GM19372 (cell line): ENCODE measurements at regions not wholly inside any gene's neighbourhood (a gene's known extent, or its start where the extent isn't known, plus 50 kb on each side); places are given as distances from the start of the nearest gene placed in this dataset.
"Not testable (repeated sequence)": the region's sequence is repeated elsewhere in the genome, so short reads cannot be mapped to it uniquely, and the experiment has no call there.

Experiments used
- ATAC-seq: cut with Tn5 transposase; IDR thresholded peaks from one replicate; pipeline ENCODE4 v1.9.1; 2021; ENCODE audit warnings: mild to moderate bottlenecking, low read depth, moderate library complexity; ENCODE audit not compliant: unreplicated experiment

DNA sequence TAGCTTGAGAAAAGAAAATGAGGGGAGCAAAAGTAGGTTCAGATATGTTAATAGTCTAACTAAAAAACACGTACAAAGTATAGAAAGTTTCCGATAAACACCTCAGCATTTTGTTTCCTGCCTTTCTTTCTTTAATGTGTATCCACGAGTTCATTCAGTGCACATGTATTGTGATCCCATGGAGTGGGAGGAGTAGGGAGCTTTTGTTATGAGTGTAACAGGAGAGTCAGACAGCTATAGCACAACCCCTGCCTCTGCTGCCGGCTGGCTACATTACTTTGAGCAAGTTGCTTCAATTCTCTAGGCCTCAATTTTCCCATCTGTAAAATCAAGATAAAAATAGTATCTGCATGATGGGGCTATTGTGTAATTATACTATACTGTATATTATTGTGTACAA is 249.2 kb upstream of the FIGN start:
- no peak for ATAC-seq

DNA sequence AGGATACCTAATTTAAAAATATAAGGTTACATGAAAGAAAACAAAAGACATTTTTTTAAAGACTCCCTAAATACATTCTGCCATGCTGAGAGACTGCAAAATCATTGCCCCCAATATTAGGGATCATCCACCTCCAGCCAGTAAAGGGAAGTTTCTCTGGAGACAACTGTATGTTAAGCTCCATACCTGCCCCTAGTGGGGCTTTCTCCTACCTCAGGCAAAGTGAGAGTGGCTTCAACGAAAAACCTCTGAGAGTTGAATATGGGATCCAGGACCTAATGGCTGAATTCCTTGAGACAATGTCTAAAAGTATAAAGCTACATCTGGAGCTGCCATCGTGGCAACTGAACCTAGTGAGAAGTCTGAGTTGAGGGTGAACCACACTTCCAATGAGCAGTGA is 248.1 kb upstream of the FIGN start:
- ATAC-seq, result no peak

DNA sequence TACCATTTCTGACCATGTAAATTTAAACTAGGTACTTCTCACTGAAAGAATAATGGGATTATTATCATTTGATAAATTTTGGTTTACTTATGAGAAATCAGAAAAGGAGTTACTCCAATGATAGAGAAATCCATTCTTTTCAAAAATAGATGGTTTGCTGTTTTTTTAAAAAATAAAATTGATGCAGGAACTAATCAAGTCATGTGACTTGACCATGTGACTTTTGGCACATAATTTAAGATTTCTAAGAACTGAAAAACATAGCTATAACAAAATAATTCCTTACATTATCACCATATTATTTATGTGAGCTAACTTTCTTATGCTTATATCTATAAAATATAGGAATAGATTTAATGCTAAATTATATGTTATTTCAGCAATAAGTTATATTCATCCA is 247.1 kb upstream of the FIGN start:
- no peak for ATAC-seq

DNA sequence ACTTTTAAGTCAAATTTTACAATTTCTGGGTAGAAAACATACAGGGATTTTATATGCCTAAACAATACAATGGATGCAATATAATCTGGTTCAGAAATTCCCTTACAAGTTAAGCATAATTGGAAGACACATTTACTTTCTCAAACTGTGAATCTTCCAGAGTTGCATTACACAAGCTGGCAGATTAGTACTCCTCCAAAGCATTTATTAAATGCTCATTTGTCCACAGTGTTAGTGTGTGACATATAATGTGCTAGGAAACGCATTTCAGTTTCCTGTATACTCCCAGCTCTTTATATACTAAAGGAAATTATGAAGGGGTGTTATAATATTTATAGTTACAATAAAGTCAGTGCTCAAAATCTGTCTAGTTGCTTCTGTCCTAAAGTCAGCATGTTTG is 239.0 kb upstream of the FIGN start:
- ATAC-seq, result no peak

DNA sequence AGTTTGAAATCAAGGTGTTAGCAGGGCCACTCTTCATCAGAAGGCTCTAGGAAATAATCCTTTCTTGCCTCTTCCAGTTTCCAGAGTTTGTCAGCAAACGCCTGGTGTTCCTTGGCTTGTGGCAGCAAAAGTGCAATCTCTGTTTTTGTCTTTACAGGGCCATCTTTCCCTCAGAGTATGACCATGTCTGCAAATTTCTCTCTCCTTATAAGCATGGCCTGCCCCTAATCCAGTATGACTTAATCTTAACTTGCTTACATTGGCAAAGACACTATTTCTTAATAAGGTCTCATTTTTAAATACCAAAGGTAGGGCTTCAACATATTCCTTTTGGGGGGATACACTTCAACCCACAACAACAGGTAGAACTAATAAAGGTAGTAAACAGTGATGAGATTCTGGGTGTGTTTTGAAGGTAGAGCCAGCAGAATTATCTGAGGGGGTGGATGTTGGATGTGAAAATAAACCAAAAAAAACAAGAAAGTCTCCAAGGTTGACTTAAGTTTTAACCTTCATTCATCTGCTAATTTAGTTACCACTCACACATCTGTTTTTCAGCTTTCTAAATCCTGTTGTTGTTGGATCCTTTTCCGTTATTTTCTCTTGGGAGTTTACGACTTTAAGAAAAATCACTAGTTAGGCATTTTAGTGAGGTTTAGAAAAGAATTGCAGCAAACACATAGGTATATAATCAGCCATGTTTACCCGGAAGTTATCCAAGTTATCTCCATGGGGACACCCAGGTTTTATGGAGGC is 234.4 kb upstream of the FIGN start:
- ATAC-seq, result no peak

DNA sequence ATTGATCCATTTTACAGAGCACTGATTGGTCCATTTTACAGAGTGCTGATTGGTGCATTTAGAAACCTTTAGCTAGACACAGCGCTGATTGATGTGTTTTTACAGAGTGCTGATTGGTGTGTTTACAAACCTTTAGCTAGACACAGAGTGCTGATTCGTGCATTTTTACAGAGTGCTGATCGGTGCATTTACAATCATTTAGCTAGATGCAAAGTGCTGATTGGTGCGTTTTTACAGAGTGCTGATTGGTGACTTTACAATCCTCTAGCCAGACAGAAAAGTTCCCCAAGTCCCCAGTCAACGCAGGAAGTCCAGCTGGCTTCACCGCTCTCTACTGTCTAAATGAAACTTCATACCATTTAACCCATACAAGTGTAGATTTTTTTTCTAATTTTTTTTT is 228.5 kb upstream of the FIGN start:
- not testable (repeated sequence) for ATAC-seq

DNA sequence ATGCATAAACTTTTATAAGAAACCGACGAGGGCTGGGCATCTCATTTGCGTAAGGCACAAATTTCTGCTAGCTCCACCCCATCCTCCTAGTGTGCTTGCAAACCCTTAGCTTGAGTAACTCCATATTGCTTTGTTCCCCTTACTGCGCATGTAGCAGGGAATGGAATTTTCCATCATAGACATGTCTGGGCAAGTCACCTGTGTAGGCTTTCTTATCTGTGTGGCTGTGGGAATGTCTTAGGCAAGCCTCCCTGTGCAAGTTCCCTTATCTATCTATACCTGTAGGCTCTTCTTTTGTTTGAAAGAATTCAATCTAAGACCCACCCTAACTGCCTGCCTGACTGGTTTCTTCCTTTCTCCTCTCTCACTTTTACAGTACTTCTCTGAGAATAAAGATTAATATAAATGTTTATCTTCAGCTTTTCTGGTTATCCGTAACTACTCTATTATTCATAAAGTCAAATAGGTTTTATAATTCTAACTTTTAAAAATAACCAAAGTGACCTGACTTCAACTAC is 217.6 kb upstream of the FIGN start:
- ATAC-seq, result no peak

DNA sequence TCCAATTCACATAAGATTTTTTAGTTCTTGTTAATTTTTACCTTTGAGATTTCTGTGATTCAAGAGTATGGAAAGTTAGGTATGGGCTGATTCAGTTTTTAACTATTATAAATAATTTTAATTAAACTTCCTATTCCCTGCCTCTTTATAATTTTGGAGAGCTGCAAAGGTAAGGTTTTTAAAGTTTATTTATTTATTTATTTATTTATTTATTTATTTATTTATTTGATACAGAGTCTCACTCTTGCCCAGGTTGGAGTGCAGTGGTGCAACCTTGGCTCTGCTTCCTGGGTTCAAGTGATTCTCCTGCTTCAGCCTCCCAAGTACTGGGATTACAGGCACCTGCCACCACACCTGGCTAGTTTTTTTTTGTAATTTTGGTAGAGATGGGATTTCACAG is 215.5 kb upstream of the FIGN start:
- ATAC-seq, result no peak

DNA sequence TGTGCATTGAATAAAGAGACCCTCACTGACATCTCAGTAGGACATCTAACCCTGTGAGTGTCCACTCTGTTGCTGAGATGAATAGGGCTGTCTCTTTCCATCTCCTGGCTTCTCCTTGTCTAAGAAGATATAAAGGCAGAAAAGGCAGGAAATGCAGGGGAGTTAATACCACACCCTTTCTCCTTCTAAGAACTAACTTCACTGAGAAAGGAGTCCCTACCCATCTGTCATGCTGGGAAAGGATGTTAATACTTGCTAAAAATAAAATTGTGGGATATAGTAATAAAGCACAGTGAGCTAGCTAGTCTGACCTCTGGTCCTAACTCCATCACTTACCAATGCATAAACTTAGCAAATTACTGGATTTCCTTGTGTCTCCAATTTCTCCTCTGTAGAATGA is 213.9 kb upstream of the FIGN start:
- no peak for ATAC-seq

DNA sequence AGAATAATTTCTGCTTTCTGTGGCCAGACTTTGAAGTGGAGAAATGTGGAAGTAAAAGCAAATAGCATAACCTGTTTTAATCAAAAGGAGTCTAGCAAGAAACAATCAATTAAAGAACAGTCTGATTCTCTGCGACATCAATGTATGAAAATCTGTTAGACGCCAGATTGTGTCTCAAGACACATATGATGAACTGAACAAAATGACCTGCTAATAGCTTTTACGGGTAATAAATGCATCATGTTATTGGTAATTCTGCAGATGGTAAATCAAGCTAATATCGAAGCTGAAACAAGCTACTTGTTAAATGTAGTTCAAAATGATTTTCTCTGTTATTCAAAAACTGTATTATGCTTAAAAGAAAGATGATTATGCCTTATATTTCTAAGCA is 208.5 kb upstream of the FIGN start:
- ATAC-seq, result no peak

DNA sequence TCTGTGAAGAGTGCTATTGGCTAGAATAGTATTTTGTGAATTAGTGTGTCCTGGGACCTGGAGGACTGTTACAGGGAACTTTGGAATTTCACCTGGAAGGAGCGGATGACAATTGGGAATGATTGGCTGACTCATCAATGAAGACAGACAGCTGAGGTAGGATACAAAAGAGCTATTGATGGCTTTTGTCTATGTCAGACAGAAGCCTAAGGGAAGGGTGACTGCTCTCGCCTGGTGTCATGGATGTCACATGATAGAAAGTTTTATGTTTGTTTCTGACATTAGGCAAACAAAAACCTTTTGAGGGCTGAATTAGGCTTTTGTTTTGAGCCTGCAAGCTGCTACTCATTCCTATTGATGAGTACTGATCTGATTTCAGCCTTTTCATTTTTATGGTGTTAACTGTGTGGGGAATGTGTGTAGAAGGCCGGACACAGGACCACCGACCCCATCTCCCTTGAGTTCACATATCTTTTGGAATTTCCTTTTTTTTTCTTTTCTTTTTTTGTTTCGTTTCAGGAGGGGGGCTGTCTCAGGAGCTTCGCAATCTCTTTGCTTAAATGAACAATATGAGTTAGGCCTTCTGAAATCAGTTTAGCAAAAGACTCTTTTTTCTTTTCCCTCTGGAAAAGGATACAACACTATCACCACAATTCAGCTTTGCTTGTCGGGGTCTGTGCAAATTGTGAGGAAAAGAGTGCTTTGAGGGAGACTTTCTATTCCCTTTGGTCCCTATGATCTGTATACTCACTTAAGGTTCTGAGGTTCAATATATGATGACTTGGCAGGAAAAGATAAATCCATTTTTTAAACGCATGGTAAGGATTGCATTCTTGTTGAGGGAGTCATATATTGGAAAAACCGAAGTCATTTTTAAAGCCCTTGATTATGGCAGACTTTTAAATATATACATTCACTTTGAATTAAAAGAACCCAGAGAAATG is 207.9 kb upstream of the FIGN start:
- ATAC-seq, result no peak

DNA sequence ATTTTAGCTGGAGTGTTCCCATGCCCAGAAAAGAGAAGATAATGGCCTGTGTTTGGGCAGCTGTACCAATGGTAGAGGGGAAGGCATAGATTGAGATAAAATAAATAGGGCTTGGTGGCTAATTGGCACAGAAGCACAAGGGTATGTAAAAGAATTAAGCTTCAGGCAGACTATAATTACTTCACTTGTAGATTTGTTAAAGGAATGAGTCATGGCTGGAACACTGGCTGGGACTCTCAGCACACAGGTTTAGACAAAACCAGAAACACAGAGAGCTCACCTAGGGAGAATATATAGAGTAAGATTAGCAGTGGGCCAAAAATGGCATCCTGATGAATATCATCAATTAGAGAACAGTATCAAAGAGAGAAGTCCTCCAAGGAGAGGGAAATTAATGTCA is 198.3 kb upstream of the FIGN start:
- no peak for ATAC-seq

DNA sequence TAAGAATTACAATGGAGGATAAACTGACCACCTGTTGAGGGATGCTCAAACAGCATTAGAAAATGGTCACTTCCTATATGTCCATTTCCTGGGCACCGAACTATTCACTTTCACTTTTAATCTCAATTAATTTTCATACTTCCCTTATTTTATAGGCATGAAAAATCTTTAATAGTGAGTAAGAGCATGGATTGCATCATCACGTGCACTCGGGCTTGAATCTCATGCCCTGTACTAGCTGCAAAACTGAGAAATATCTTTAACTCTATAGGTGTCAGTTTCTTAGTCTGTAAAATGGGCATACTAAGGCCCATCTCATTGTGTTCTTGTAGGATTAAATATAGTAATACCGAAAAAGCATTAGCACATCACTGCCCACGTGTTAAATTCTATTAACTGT is 183.9 kb upstream of the FIGN start:
- ATAC-seq, result no peak

DNA sequence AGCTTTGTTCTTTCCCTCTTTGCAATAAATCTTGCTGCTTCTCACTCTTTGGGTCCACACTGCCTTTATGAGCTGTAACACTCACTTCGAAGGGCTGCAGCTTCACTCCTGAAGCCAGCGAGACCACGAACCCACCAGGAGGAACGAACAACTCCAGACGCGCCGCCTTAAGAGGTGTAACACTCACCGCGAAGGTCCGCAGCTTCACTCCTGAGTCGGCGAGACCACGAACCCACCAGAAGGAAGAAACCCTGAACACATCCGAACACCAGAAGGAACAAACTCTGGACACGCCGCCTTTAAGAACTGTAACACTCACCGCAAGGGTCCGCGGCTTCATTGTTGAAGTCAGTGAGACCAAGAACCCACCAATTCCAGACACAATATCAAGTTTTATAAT is 178.7 kb upstream of the FIGN start:
- ATAC-seq, result not testable (repeated sequence)

DNA sequence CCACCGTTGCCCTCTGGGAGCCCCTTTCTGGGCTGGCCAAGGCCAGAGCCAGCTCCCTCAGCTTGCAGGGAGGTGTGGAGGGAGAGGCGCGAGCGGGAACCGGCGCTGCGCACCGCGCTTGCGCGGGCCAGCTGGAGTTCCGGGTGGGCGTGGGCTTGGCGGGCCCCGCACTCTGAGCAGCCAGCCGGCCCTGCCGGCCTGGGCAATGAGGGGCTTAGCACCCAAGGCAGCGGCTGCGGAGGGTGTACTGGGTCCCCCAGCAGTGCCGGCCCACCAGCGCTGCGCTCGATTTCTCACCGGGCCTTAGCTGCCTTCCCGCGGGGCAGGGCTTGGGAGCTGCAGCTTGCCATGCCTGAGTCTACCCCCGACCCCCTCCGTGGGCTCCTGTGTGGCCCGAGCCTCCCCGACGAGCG is 177.7 kb upstream of the FIGN start:
- ATAC-seq, result not testable (repeated sequence)

DNA sequence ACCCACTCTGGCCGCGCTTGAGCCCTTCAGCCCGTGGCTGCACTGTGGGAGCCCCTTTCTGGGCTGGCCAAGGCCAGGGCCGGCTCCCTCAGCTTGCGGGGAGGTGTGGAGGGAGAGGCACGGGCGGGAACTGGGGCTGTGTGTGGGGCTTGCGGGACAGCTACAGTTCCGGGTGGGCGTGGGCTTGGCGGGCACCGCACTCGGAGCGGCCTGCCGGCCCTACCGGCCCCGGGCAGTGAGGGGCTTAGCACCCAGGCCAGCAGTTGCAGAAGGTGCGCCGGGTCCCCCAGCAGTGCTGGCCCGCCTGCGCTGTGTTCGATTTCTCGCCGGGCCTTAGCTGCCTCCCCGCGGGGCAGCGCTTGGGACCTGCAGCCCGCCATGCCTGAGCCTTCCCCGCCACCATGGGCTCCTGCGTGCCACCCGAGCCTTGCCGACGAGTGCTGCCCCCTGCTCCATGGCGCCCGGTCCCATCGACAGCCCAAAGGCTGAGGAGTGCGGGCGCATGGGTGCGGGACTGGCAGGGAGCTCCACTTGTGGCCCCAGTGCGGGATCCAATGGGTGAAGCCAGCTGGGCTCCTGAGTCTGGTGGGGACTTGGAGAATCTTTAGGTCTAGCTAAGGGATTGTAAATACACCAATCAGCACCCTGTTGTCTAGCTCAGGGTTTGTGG is 173.7 kb upstream of the FIGN start:
- ATAC-seq, result no peak

DNA sequence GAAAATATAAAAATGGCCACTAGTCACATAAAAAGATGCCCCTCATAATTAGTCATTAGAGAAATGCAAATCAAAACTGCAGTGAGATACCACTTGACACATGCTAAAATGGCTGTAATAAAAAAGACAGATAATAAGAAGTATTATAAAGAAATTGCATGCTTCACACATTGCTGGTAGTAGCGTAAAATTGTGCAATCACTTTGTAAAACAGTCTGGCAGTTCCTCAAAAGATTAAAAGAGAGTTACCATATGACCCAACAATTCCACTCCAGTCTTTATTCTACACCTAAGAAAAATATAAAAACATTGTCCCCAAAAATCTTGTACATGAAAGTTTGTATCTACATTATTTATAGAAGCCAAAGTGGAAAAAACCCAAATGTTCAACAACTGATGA is 170.6 kb upstream of the FIGN start:
- ATAC-seq, result no peak

DNA sequence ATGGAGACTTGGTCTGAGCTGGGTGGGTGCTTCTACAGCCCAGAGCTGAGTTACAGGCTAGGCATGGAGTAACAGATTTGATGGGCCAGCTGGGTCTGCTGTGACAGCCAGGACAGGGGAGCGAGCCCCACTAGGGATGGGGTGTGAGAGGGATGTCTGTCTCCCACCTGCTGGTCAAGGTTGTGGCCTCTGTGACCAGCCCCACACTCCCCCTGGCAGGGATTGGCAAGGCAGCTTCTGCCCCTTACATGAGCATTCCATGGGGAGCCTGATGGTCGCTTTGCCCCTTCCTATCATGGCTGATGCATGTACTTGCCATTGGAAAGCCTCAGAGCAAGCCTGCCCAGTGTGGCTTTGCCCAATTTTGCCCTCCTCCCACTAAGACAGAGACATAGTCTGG is 162.0 kb upstream of the FIGN start:
- no peak for ATAC-seq

DNA sequence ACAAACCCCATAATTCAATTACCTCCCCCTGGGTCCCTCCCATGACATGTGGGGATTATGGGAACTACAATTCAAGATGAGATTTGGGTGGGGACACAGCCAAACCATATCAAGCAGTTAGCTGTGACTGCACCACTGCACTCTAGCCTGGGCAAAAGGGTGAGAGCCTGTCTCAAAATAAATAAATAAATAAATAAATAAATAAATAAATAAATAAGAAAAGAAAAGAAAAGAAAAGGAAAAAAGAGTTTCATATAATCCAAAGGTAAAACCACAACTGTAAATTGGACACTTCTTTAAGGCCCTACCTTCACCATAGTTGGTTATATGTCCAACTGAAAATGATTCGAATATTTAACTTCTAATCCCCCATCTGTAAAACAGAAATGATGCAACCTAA is 157.6 kb upstream of the FIGN start:
- ATAC-seq, result not testable (repeated sequence)

DNA sequence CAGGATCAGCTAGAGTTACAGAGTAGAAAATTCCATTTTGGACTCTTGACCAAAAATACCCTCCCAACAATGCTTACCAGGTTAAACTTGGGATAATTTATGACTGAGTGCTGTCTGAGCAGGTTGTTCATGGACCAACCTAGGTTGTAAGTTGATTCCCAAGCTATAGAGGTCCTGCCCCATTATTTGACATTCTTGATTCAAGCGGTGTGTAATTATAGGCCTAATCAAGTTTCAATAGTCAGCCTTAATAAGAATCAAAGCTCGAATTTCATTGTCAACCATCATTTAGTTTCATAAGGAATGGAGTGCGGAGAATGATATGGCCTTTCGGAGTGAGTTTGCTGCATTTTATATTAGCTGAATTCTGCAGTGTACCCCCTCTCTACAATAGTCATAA is 152.8 kb upstream of the FIGN start:
- no peak for ATAC-seq

DNA sequence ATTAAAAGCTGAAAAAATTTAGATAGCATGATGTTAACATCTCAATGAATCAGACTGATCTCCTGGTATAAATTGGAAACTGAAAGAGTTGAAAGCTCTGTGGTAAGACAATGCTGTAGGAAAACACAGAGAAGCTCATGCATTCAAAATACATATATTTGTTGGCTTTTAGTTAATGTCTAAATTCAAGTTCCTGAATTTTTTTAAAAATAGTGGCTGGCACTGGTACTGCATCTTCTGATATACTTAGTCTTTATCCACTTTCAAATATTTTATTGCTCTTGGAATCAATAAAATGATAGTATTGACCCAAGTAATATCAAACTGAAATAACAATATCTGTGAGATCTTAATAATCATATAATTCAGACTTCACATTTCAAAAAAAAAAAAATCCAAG is 151.4 kb upstream of the FIGN start:
- ATAC-seq, result no peak
